ENCODE measurements at regions not wholly inside any gene's neighbourhood (a gene's known extent, or its start where the extent isn't known, plus 50 kb on each side); places are given as distances from the start of the nearest gene placed in this dataset.

GRCh38 chr16:50445621-50446555 is 77.1 kb upstream of the BRD7 start:
- Histone ChIP-seq H3K23me2 (ENCODE audit: insufficient read length, low read depth, low read length, poor library complexity, severe bottlenecking) (no peaks in the 10 kb centered on the region), H2AFZ (ENCODE audit: low read length) (no peak overlapping the region), H3K9me3 (ENCODE audit: control insufficient read depth, low read depth, low read length) (peaks cover 9% of the 10 kb centered on the region), H2BK20ac (ENCODE audit: low read depth, low read length, poor library complexity, severe bottlenecking) (no peak overlapping the region), H3K18ac (ENCODE audit: insufficient read length, low read depth, low read length) (no peak overlapping the region), H2BK120ac (ENCODE audit: low read depth, low read length, poor library complexity, severe bottlenecking) (no peak overlapping the region), H2BK15ac (ENCODE audit: low read depth, low read length) (no peak overlapping the region), H3K27me3 (ENCODE audit: insufficient read depth, low read length) (no peaks in the 10 kb centered on the region), H4K91ac (ENCODE audit: insufficient read length, low read depth, low read length) (no peak overlapping the region), H3K14ac (ENCODE audit: insufficient read depth, low read length) (peak overlapping the region; percentile 19; the same call in 1 of the 2 replicates), H3K27ac (ENCODE audit: insufficient read length, low read depth, low read length) (no peak overlapping the region), H3K4ac (ENCODE audit: low read depth, low read length) (no peak overlapping the region), H3K56ac (ENCODE audit: insufficient read length, low read depth, low read length) (no peak overlapping the region), H2BK5ac (ENCODE audit: insufficient read length, low read length) (no peak overlapping the region), H3K4me1 (ENCODE audit: insufficient read depth, low read length) (peaks cover 8% of the 10 kb centered on the region; the same call in 1 of the 2 replicates), H3K9ac (ENCODE audit: extremely low read depth, insufficient read length, low read length) (no peak overlapping the region), H4K20me1 (ENCODE audit: control insufficient read depth, insufficient read depth, insufficient read length) (no peaks in the 10 kb centered on the region), H3K79me1 (ENCODE audit: insufficient read depth, low read depth, low read length, poor library complexity, severe bottlenecking) (no peaks in the 10 kb centered on the region), H3K79me2 (ENCODE audit: insufficient read depth, low read length) (no peaks in the 10 kb centered on the region), H3K23ac (ENCODE audit: insufficient read length, low read depth, low read length) (no peak overlapping the region), H2AK5ac (ENCODE audit: insufficient read length, low read length) (no peak overlapping the region), H4K8ac (replicated peaks; ENCODE audit: insufficient read length, low read depth, low read length) (no peak overlapping the region), H4K5ac (ENCODE audit: insufficient read length, low read depth, low read length) (no peak overlapping the region), H3T11ph (ENCODE audit: low read length) (no peak overlapping the region), H2BK12ac (ENCODE audit: insufficient read length, low read depth, low read length) (no peak overlapping the region), H3K4me2 (ENCODE audit: insufficient read depth, insufficient read length, low read length) (no peak overlapping the region)
- no peak for DNase-seq
- peaks cover 6 to 14% of the 10 kb centered on the region in 2 experiments for H3K9me3 Mint-ChIP-seq
- TF ChIP-seq CTCF (conservative IDR thresholded peaks at IDR 0.05): no peak
- 0 out of 7 replicates have a peak overlapping the region, but pooled peaks of 1 of the 3 experiments have one; percentile 52 for H3K27ac Mint-ChIP-seq
- H3K27me3 Mint-ChIP-seq (ENCODE audit: low read depth): peaks cover 5% of the 10 kb centered on the region; the same call in 1 of the 2 replicates
- peaks cover 3 to 9% (median 6%) of the 10 kb centered on the region in 3 experiments; a peak in 6 of 7 replicates for H3K36me3 Mint-ChIP-seq (ENCODE audit: insufficient read depth in 1 of 3, low read depth in 3 of 3)
- peaks cover 39 to 55% of the 10 kb centered on the region in 2 experiments for H3K4me1 Mint-ChIP-seq
- peak overlapping the region in 1 of 2 experiments; percentile 35; a peak in 1 of 5 replicates for H3K4me3 Mint-ChIP-seq
- no CpG with 5 or more reads among the region's 19 CpGs for WGBS (ENCODE audit: extremely low coverage, insufficient read length, low lambda C conversion rate)

Measured in H9 (cell line).